ENCODE measurements at regions not wholly inside any gene's neighbourhood (a gene's known extent, or its start where the extent isn't known, plus 50 kb on each side); places are given as distances from the start of the nearest gene placed in this dataset.

- DNase-seq = no peak
Measured at GRCh38 chr7:42381161-42381560, 144.2 kb upstream of the GLI3 start.

GRCh38 chr7:42380401-42380800, 143.4 kb upstream of the GLI3 start:
- DNase-seq = no peak

- no peak for DNase-seq
Measured at GRCh38 chr7:42378149-42378548, 141.1 kb upstream of the GLI3 start.

- no peak for DNase-seq
Measured at GRCh38 chr7:42373285-42373684, 136.3 kb upstream of the GLI3 start.

- DNase-seq = no peak
Measured at GRCh38 chr7:42372479-42372878, 135.5 kb upstream of the GLI3 start.

- no peak for DNase-seq
Measured at GRCh38 chr7:42359946-42360345, 122.9 kb upstream of the GLI3 start.

- DNase-seq = no peak
Measured at GRCh38 chr7:42351316-42351935, 114.4 kb upstream of the GLI3 start.

- DNase-seq = no peak
Measured at GRCh38 chr7:42350801-42351200, 113.8 kb upstream of the GLI3 start.

GRCh38 chr7:42348631-42349030, 111.6 kb upstream of the GLI3 start:
- DNase-seq = no peak

GRCh38 chr7:42348071-42348470, 111.1 kb upstream of the GLI3 start:
- DNase-seq = no peak

- no peak for DNase-seq
Measured at GRCh38 chr7:42347616-42348015, 110.6 kb upstream of the GLI3 start.

- no peak for DNase-seq
Measured at GRCh38 chr7:42345478-42346299, 108.7 kb upstream of the GLI3 start.

GRCh38 chr7:42344198-42344755, 107.3 kb upstream of the GLI3 start:
- no peak for DNase-seq

- no peak for DNase-seq
Measured at GRCh38 chr7:42342381-42342780, 105.4 kb upstream of the GLI3 start.

- DNase-seq = no peak
Measured at GRCh38 chr7:42340436-42340835, 103.4 kb upstream of the GLI3 start.

GRCh38 chr7:42338916-42339540, 102.0 kb upstream of the GLI3 start:
- DNase-seq = no peak

GRCh38 chr7:42338231-42338915, 101.4 kb upstream of the GLI3 start:
- DNase-seq = no peak

GRCh38 chr7:42337225-42337905, 100.4 kb upstream of the GLI3 start:
- no peak for DNase-seq

GRCh38 chr7:42332605-42333222, 95.7 kb upstream of the GLI3 start:
- no peak for DNase-seq

GRCh38 chr7:42319631-42320030, 82.6 kb upstream of the GLI3 start:
- no peak for DNase-seq

- DNase-seq = no peak
Measured at GRCh38 chr7:42315631-42316030, 78.6 kb upstream of the GLI3 start.
